ENCODE measurements at regions not wholly inside any gene's neighbourhood (a gene's known extent, or its start where the extent isn't known, plus 50 kb on each side); places are given as distances from the start of the nearest gene placed in this dataset.

DNA sequence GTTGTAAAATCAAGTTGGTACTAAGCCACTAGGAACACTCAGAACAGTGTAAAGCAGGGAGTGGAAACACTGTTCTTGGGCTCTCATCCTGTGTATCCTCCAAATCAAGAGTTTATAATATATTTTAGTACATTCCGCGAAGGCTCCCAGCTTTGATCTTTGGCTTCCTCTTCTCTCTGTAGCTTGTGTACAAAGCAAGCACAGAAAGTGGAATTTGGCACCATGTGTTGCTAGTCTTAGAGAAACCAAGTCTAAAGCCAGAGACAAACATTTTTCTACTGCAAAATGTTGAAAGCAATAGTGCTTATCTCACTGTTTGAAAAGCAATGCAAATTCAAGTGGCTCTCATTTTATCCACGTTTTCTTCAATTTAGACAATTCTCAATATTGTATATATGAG is 1893.3 kb upstream of the WWC1 start:
- Histone ChIP-seq H3K36me3 (ENCODE audit: control insufficient read depth in 1 of 2, insufficient read depth in 2 of 2, low read length in 2 of 2) (no peaks in the 10 kb centered on the region), H3K4me3 (ENCODE audit: low read depth in 1 of 2, low read length in 2 of 2) (no peak overlapping the region), H3K4me1 (ENCODE audit: control insufficient read depth in 1 of 2, insufficient read depth in 2 of 2, low read length in 2 of 2) (no peaks in the 10 kb centered on the region), H3K27ac (ENCODE audit: low read length) (no peak overlapping the region), H3K27me3 (ENCODE audit: low read depth, low read length) (no peaks in the 10 kb centered on the region), H3K9me3 (ENCODE audit: control insufficient read depth in 1 of 2, low read length in 2 of 2) (no peaks in the 10 kb centered on the region)

DNA sequence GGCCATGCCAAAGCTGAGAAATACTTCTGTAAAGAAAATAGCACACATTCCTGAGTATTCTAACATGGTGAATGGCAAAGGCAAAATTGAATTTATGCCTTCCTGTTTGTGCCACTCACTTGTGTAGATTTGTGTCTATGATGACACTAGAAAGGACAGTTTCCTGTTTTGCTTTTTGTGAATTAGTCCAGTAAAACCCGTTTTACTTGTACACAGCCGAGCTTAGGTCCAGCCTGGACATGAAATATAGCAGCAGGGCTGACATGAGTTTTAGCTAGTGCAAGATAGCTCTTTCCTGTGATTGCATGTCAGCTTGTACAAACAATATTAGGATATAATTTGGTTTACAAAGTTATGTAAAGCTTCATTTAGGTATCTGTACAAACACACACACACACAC is 1891.7 kb upstream of the WWC1 start:
- no peaks in the 10 kb centered on the region for H3K9me3 ChIP-seq (ENCODE audit: control insufficient read depth in 1 of 2, low read length in 2 of 2)
- no peaks in the 10 kb centered on the region for H3K36me3 ChIP-seq (ENCODE audit: control insufficient read depth in 1 of 2, insufficient read depth in 2 of 2, low read length in 2 of 2)
- H3K4me1 ChIP-seq (ENCODE audit: control insufficient read depth in 1 of 2, insufficient read depth in 2 of 2, low read length in 2 of 2) = no peaks in the 10 kb centered on the region
- no peak overlapping the region for H3K4me3 ChIP-seq (ENCODE audit: low read depth in 1 of 2, low read length in 2 of 2)
- no peak overlapping the region for H3K27ac ChIP-seq (ENCODE audit: low read length)
- no peaks in the 10 kb centered on the region for H3K27me3 ChIP-seq (ENCODE audit: low read depth, low read length)

DNA sequence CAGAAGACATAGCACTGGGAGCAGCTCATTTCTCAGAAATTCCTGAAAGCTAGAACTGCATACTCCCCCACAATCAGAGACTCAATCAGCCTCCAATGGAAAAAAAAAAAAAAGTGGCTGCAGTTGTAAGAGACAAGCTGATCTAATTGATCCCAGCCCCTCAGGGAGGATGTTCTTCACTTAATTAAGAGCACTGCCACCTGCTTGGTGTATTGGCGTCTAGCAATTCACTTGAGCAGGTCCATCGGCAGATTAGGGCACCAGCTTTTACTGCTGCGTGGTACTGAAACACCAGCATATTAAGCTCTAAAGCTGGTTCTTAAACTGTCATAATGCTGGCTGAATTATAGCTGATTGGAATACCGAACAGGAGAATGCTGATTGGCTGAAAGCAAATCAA is 1890.1 kb upstream of the WWC1 start:
- H3K27me3 ChIP-seq (ENCODE audit: low read depth, low read length) = no peaks in the 10 kb centered on the region
- H3K4me1 ChIP-seq (ENCODE audit: control insufficient read depth in 1 of 2, insufficient read depth in 2 of 2, low read length in 2 of 2) = no peaks in the 10 kb centered on the region
- H3K27ac ChIP-seq (ENCODE audit: low read length) = no peak overlapping the region
- no peak overlapping the region for H3K4me3 ChIP-seq (ENCODE audit: low read depth in 1 of 2, low read length in 2 of 2)
- H3K36me3 ChIP-seq (ENCODE audit: control insufficient read depth in 1 of 2, insufficient read depth in 2 of 2, low read length in 2 of 2) = no peaks in the 10 kb centered on the region
- H3K9me3 ChIP-seq (ENCODE audit: control insufficient read depth in 1 of 2, low read length in 2 of 2) = no peaks in the 10 kb centered on the region

DNA sequence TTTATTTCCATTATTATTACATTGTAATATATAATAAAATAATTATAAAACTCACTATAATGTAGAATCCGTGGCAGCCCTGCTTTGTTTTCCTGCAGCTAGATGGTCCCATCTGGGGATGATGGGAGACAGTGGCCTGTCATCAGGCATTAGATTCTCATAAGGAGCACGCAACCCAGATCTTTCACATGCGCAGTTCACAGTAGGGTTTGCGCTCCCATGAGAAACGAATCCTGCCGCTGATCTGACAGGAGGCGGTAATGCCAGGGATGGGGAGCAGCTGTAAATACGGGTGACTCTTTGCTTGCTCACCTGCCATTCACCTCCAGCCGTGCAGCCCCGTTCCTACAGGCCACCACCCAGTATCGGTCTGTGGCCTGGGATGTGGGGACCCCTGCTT is 1879.3 kb upstream of the WWC1 start:
- H3K27ac ChIP-seq (ENCODE audit: low read length) = no peak overlapping the region
- peaks cover 0 to 2% of the 10 kb centered on the region in 2 donors for H3K9me3 ChIP-seq (ENCODE audit: control insufficient read depth in 1 of 2, low read length in 2 of 2)
- H3K4me3 ChIP-seq (ENCODE audit: low read depth in 1 of 2, low read length in 2 of 2) = no peak overlapping the region
- no peaks in the 10 kb centered on the region for H3K27me3 ChIP-seq (ENCODE audit: low read depth, low read length)
- no peaks in the 10 kb centered on the region for H3K4me1 ChIP-seq (ENCODE audit: control insufficient read depth in 1 of 2, insufficient read depth in 2 of 2, low read length in 2 of 2)
- no peaks in the 10 kb centered on the region for H3K36me3 ChIP-seq (ENCODE audit: control insufficient read depth in 1 of 2, insufficient read depth in 2 of 2, low read length in 2 of 2)

DNA sequence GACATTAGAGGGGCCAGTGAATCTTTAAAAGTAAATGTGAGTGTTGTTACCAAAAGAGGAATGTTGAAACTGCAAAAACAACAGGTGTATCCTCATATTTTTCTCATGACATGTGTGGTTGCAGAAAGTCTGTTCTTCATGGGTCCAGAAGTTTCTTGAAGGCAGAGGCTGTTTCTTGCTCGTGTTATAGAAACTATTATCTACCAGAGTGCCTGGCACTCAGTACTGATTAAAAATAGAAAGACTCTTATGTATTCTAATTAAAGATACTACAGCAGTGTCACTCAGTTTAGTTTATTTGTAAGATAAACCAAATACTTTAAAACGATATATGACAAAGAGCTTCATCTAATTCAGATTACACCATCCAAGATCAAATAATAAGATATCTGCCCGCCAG is 1864.2 kb upstream of the WWC1 start:
- Histone ChIP-seq H3K4me3 (ENCODE audit: low read depth in 1 of 2, low read length in 2 of 2) (no peak overlapping the region), H3K36me3 (ENCODE audit: control insufficient read depth in 1 of 2, insufficient read depth in 2 of 2, low read length in 2 of 2) (no peaks in the 10 kb centered on the region), H3K4me1 (ENCODE audit: control insufficient read depth in 1 of 2, insufficient read depth in 2 of 2, low read length in 2 of 2) (no peaks in the 10 kb centered on the region), H3K9me3 (ENCODE audit: control insufficient read depth in 1 of 2, low read length in 2 of 2) (no peaks in the 10 kb centered on the region), H3K27me3 (ENCODE audit: low read depth, low read length) (no peaks in the 10 kb centered on the region), H3K27ac (ENCODE audit: low read length) (no peak overlapping the region)

DNA sequence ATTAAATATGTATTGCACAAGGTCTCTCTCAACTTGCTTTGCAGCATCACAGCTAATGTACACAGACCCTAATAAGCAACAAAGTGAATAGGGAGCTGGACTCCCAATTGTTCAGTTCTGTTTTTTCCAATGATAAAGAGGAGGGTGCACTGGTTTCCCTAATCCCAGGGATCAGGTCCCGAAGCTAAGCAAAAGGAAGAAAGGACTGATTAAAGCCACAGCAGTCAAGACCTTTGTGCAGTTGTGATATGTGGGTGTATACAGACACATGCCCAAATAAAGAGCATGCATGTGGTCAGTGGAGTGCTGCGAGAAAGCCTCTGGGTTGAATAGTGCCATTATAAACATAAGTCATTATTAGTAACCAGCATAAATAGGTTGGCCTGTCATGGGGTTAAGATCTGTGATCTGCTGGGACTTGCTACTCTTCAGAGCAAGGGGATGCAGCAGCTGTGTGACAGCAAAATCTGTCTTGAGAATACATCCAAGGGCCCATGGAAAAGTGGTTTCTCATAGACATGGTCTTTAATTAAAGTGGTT is 1863.1 kb upstream of the WWC1 start:
- Histone ChIP-seq H3K36me3 (ENCODE audit: control insufficient read depth in 1 of 2, insufficient read depth in 2 of 2, low read length in 2 of 2) (no peaks in the 10 kb centered on the region), H3K4me3 (ENCODE audit: low read depth in 1 of 2, low read length in 2 of 2) (no peak overlapping the region), H3K4me1 (ENCODE audit: control insufficient read depth in 1 of 2, insufficient read depth in 2 of 2, low read length in 2 of 2) (no peaks in the 10 kb centered on the region), H3K9me3 (ENCODE audit: control insufficient read depth in 1 of 2, low read length in 2 of 2) (no peaks in the 10 kb centered on the region), H3K27me3 (ENCODE audit: low read depth, low read length) (no peaks in the 10 kb centered on the region), H3K27ac (ENCODE audit: low read length) (no peak overlapping the region)

DNA sequence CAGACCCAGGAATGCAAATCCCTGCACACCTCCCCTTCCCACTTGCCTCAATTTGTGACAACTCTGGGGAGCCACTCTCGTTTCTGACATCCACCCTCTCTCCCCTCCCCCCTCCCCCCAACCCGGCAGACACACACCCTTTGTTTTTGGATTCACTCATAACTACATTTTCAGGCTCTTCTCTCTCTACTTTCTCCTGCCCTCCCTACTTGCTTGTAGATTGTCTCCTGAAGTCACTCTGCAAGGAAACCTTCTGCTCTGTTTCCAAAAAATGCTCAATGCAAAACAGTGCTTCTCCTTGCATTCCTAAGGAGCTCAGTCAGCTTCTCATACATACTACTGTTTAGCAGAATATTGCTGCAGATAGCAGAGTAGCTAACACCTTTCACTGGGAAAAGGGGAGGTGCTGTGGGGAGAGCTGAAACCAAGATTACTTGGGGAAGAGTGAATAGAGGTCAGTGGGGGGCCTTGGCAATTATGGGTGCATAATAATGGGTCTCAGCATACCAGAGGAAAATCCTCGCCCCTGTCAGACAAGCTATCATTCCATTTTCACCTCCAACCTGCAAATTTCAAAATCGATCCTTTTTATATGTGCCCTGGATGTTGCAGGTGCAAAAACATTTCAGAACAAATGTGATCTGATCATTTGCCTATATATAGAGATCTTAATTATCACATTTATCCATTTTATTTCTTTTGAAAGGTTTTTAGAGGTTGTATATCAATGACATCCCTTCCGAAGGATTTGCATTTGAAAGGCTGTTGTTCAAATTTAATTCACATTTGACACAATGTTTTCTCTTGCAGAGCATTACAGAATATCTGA is 1860.7 kb upstream of the WWC1 start:
- Histone ChIP-seq H3K4me3 (ENCODE audit: low read depth in 1 of 2, low read length in 2 of 2) (no peak overlapping the region), H3K9me3 (ENCODE audit: control insufficient read depth in 1 of 2, low read length in 2 of 2) (no peaks in the 10 kb centered on the region)

DNA sequence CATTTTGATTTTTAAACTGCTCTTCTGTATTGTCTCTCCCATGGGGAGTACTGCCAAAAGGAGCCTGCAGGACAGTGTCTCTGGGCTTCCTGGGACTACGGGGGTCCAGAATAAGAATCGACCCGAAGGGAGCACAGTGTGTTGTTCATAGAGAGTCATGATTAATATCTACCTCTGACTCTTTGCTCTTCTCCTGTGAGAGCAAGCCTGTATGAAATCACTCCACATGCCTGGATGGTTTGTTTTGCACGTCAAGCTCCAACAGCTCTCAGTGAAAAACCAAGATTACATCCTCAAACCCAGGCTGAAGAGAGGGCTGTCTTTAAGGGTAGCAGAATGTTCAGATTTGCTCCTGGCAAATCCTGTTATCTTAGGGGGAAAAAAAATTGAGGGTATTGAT is 1860.0 kb upstream of the WWC1 start:
- Histone ChIP-seq H3K4me3 (ENCODE audit: low read depth in 1 of 2, low read length in 2 of 2) (no peak overlapping the region), H3K36me3 (ENCODE audit: control insufficient read depth in 1 of 2, insufficient read depth in 2 of 2, low read length in 2 of 2) (no peaks in the 10 kb centered on the region), H3K27ac (ENCODE audit: low read length) (no peak overlapping the region), H3K4me1 (ENCODE audit: control insufficient read depth in 1 of 2, insufficient read depth in 2 of 2, low read length in 2 of 2) (no peaks in the 10 kb centered on the region), H3K27me3 (ENCODE audit: low read depth, low read length) (no peaks in the 10 kb centered on the region), H3K9me3 (ENCODE audit: control insufficient read depth in 1 of 2, low read length in 2 of 2) (no peaks in the 10 kb centered on the region)

More for the DNA sequence above, 1860.7 kb upstream of the WWC1 start:
- Histone ChIP-seq H3K27me3 (ENCODE audit: low read depth, low read length) (no peaks in the 10 kb centered on the region), H3K27ac (ENCODE audit: low read length) (no peak overlapping the region), H3K4me1 (ENCODE audit: control insufficient read depth in 1 of 2, insufficient read depth in 2 of 2, low read length in 2 of 2) (no peaks in the 10 kb centered on the region), H3K36me3 (ENCODE audit: control insufficient read depth in 1 of 2, insufficient read depth in 2 of 2, low read length in 2 of 2) (no peaks in the 10 kb centered on the region)

DNA sequence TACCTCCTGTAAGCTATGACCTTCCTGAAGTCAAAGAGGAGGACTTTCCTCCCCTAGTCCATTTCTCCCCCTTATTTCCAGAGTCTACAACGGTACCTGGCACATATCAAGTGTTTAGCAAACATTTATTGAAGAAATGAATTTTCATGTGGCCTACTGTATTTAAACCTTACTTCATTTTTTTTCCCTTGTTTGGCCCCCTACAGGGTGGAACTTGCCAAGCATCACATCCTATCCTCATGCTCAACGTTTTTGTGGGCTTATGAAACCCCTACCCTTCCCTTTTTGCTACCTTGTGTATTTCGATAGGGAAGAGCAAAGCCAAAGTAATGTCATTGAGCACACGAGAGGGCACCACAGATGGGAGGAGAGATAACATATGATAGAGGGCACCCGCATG is 1857.8 kb upstream of the WWC1 start:
- Histone ChIP-seq H3K27me3 (ENCODE audit: low read depth, low read length) (no peaks in the 10 kb centered on the region), H3K27ac (ENCODE audit: low read length) (no peak overlapping the region), H3K36me3 (ENCODE audit: control insufficient read depth in 1 of 2, insufficient read depth in 2 of 2, low read length in 2 of 2) (no peaks in the 10 kb centered on the region)

DNA sequence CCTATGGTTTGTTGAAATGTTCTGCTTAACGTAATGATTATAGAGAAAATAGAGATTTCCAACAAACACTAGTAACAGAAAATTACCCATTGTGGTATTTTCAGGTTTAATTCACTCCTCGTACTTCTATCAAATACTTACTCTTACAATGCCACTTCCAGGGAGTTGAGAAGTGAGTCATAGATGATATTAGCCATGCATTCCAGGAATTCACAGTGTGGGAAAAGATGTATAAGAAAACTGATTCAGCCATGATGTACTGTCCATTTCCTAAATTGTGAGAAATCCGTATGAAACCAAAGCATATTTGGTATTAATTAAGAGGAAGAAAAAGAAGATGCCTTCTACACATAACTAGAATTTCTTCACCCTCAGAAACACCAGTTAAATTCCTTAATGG is 1854.6 kb upstream of the WWC1 start:
- Histone ChIP-seq H3K4me3 (ENCODE audit: low read depth in 1 of 2, low read length in 2 of 2) (no peak overlapping the region), H3K27ac (ENCODE audit: low read length) (no peak overlapping the region), H3K36me3 (ENCODE audit: control insufficient read depth in 1 of 2, insufficient read depth in 2 of 2, low read length in 2 of 2) (no peaks in the 10 kb centered on the region), H3K4me1 (ENCODE audit: control insufficient read depth in 1 of 2, insufficient read depth in 2 of 2, low read length in 2 of 2) (no peaks in the 10 kb centered on the region), H3K9me3 (ENCODE audit: control insufficient read depth in 1 of 2, low read length in 2 of 2) (no peaks in the 10 kb centered on the region), H3K27me3 (ENCODE audit: low read depth, low read length) (no peaks in the 10 kb centered on the region)

More for the DNA sequence above, 1857.8 kb upstream of the WWC1 start:
- H3K4me1 ChIP-seq (ENCODE audit: control insufficient read depth in 1 of 2, insufficient read depth in 2 of 2, low read length in 2 of 2) = no peaks in the 10 kb centered on the region
- H3K4me3 ChIP-seq (ENCODE audit: low read depth in 1 of 2, low read length in 2 of 2) = no peak overlapping the region
- no peaks in the 10 kb centered on the region for H3K9me3 ChIP-seq (ENCODE audit: control insufficient read depth in 1 of 2, low read length in 2 of 2)

DNA sequence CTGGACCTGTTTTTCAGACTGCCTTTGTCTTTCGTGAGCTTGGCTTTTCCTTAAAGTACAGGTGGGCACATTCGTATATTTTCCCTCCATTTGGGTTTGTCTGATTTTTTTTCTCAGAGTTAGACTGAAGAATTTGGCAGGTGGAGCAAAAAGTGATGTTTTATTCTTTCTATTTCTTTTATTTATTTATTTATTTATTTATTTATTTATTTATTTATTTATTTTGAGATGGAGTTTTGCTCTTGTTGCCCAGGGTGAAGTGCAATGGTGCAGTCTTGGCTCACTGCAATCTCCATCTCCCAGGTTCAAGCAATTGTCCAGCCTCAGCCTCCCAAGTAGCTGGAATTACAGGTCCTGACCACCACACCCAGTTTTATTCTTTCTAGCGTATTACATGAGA is 1805.1 kb upstream of the WWC1 start:
- Histone ChIP-seq H3K9me3 (ENCODE audit: control insufficient read depth in 1 of 2, low read length in 2 of 2) (no peaks in the 10 kb centered on the region), H3K27ac (ENCODE audit: low read length) (no peak overlapping the region), H3K4me1 (ENCODE audit: control insufficient read depth in 1 of 2, insufficient read depth in 2 of 2, low read length in 2 of 2) (no peaks in the 10 kb centered on the region), H3K36me3 (ENCODE audit: control insufficient read depth in 1 of 2, insufficient read depth in 2 of 2, low read length in 2 of 2) (no peaks in the 10 kb centered on the region), H3K4me3 (ENCODE audit: low read depth in 1 of 2, low read length in 2 of 2) (no peak overlapping the region), H3K27me3 (ENCODE audit: low read depth, low read length) (no peaks in the 10 kb centered on the region)

DNA sequence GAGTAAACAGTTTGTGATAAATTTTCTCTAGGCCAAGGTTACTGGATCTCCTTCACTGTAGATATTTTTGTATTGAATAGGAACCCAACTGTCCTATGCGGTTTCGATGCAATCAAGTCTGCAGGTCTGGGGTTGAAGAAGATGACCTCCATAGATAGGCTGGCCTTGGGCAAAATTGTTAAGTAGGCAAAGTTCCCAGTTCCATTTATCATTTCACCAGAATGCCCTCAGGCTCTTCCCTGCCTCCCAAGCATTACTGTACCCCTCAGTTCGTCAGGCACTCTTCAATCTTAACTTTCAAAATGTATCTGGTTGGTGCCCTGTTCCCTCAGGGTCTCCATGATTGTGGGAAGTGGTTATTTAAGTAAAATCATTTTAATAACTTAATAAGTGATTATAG is 1802.9 kb upstream of the WWC1 start:
- Histone ChIP-seq H3K9me3 (ENCODE audit: control insufficient read depth in 1 of 2, low read length in 2 of 2) (no peaks in the 10 kb centered on the region), H3K36me3 (ENCODE audit: control insufficient read depth in 1 of 2, insufficient read depth in 2 of 2, low read length in 2 of 2) (no peaks in the 10 kb centered on the region), H3K4me1 (ENCODE audit: control insufficient read depth in 1 of 2, insufficient read depth in 2 of 2, low read length in 2 of 2) (no peaks in the 10 kb centered on the region), H3K27me3 (ENCODE audit: low read depth, low read length) (no peaks in the 10 kb centered on the region), H3K4me3 (ENCODE audit: low read depth in 1 of 2, low read length in 2 of 2) (no peak overlapping the region), H3K27ac (ENCODE audit: low read length) (no peak overlapping the region)

Measured in muscle layer of duodenum (tissue), 2 donors.